SK-N-DZ (cell line): ENCODE measurements at regions not wholly inside any gene's neighbourhood (a gene's known extent, or its start where the extent isn't known, plus 50 kb on each side); places are given as distances from the start of the nearest gene placed in this dataset.

ENCODE experiments used
- DNase-seq: peaks from one replicate; pipeline ENCODE4 v3.0.0-alpha.2; 2015; ENCODE audit warnings: low spot score
- small RNA-seq, 2 experiments: library from RNA; depleted of rRNA; stranded (forward); fragments of <200 nt; gene quantifications; one replicate each; pipeline ENCODE3, GENCODE V24; 2014

GRCh38 chr9:129240581-129241211, 62.6 kb upstream of the IER5L start:
- no peak for DNase-seq

- DNase-seq, result no peak
Measured at GRCh38 chr9:129239946-129240490, 62.0 kb upstream of the IER5L start.

DNA sequence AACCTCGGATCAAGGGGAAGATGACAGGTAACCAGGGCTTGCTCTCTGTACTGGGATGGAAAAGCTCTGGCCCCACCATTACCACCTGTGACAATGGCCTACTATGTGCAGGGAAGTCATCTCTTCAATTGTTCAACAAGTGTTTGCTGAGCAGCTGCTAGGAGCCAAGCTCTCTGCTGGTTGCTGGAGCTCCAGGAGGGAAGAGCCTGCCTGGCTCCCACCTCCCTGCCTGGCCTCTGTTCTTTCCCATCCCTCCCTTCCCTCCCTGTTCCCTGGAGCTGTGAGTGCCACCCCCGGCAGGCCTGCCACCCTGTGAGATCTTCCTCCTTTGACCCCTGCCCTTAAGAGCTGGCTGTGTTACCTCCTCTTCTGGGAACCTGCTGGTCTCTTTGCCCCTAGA, 59.7 kb upstream of the IER5L start:
- no peak for DNase-seq

GRCh38 chr9:129237164-129237611, 59.1 kb upstream of the IER5L start:
- DNase-seq, result no peak

- no peak for DNase-seq
Measured at GRCh38 chr9:129236441-129237145, 58.5 kb upstream of the IER5L start.

DNA sequence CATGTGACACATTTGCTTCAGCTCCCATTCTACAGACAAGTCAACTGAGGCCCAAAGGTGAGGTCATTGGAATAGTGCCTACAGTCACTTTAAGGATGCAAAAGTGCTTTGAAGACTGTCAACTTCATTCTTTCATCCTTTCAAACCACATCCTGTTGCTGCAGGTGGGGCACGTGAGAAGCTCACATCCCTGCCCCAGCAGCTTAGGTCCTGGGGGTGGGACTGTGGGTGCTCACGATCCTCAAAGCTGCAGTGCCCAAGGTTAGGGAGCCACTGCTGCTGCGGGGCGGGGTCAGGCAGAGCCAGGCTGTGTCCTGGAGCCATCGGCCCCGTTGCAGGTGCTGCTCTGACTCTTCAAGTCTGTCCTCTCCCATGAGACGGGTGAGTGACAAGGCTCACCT, 57.9 kb upstream of the IER5L start:
- no peak for DNase-seq

DNA sequence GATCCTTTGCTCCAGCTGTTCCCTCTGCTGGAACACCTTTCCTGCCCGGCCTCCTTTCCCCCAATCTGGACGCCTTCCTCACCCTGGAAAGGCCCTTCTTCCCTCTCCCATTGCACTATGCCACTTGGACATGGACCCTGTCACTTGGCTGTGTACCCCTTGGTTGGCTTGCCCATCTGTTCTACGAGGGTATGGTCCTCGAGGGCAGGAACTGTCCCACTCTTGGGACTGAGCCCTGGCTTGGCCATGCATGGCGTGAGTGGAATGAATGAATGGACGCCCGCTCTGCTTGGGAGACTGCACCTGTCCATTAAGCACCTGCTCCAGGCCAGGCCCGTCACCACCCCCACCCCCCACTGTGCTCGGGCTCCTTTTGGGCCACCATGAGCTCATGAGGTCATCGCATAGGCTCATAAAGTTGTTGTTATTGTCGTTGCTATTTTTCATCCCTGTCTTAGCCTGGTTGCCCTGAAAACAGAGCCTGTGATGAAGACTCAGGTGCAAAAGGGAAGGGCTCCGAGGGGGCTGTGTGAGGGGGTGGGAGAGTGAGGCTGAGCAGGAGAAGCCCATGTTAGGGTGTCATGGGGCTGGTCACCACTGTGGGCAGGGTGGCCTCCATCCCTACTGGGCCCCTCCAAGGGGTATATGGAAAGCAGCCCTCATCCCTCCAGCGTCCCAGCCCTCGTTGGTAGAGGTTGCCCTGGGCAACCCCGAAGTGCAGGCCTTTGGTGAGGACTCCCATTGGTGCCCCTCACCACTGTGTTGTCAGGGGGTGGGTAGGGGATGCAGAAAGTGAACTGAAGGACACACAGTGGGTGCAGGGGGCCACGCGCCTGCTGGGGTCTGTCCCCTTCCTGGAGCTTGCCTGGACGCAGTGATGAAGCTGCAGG, 57.2 kb upstream of the IER5L start:
- no peak for DNase-seq

DNA sequence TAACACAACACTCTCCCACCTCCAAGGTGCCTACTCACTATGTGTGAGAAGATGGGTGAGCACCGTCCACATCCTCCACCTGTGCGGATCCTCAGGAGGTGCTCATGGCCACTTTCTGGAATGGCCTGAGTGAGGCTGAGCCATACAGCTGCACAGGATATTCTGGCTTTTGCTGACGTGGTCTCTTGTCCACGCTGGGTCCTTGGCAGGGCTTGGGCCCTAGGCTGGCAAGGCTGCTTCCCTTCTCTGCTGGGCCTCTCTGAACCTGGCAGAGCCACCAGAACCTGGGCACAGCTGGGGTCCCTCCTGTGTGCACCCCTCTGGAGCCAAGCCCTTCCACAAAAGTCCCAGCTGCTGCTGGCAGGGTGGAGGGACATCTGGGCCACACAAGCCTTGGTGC, 56.4 kb upstream of the IER5L start:
- DNase-seq, result no peak

- no peak for DNase-seq
Measured at GRCh38 chr9:129232839-129233591, 55.0 kb upstream of the IER5L start.

DNA sequence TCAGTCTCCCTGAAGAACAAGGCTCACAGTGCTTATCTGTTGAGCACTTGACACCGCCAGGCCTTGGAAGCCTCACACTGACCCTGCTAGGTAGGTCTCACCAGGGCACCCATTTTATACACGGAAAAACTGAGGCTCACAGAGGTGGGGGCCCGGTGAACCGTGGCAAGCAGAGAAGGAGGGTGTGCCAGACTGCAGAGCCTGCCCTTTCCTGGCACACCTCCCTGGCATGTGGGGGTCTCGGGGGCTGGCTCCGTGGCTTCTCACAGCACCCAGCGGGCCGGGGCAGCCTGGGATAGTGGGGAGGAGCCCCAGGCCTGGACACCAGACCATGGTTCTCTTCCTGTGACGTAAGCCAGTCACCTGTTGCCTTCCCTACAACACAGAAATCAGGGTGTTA, 53.7 kb upstream of the IER5L start:
- no peak for DNase-seq

DNA sequence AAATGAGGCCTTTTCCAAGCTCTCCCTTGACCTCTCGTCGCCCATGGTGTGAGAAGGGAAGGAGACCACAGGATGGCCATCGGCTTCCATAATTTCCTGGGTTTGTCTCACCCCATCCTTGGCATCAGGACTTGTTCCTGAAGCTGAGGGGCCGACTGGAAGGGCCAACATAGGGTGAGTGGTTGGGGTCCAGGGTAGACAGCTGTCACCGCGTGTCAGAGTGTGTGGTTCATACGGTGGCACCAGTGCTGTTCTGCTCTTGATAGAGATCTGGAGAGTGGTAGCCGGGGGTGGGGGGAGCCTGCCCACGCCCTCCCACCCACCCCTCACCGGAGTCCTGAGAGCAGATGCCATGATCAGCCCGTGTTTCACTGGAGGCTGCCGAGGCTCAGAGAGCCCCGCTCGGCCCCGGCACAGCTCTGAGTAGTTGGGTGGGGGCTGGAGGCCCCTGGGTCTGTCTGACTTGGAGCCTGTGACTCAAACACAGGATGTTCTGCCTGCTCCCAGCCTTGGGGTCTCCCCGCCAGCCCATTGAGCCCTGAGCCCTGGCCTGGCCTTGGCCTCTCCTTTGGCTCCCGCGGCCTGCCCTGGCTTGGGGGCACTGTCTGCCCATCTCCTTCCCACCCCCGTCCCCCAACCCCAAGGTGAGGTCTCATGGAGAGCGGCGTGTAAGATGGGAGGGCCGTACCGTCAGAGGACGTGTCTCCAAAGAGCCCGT, 53.1 kb upstream of the IER5L start:
- DNase-seq, result no peak

- DNase-seq, result no peak
Measured at GRCh38 chr9:129230302-129230701, 52.2 kb upstream of the IER5L start.

Small RNAs in the stretch of these regions (small RNA-seq; reads per million reads assigned to genes)
- gene AL353803.5 (0 reads per million in 2 experiments), gene RN7SL159P (0.03 to 0.13 reads per million in 2 experiments)
